ENCODE measurements at regions not wholly inside any gene's neighbourhood (a gene's known extent, or its start where the extent isn't known, plus 50 kb on each side); places are given as distances from the start of the nearest gene placed in this dataset.

- Histone ChIP-seq H3K27ac (no peak overlapping the region), H3K4me3 (no peak overlapping the region), H3K27me3 (peaks cover 0 to 32% (median 7%) of the 10 kb centered on the region in 7 donors), H3K4me1 (no peaks in the 10 kb centered on the region), H3K9me3 (no peaks in the 10 kb centered on the region), H3K36me3 (no peaks in the 10 kb centered on the region)
- intact Hi-C loops (cut with DNase I) = no loop called here
- DNase-seq (no peak), ATAC-seq (no peak)
- 88 to 89% methylated on average over 2 of the region's 2 CpGs for WGBS, 2 donors
- no peak for TF ChIP-seq CTCF (IDR thresholded peaks at IDR 0.05)
Measured at GRCh38 chr17:73694491-73694890, 50.2 kb upstream of the SDK2 start.

- H3K27me3 ChIP-seq = peaks cover 0 to 30% (median 7%) of the 10 kb centered on the region in 7 donors
- H3K4me1 ChIP-seq = no peaks in the 10 kb centered on the region
- no peak overlapping the region for H3K27ac ChIP-seq
- no peak overlapping the region for H3K4me3 ChIP-seq
- no peaks in the 10 kb centered on the region for H3K36me3 ChIP-seq
- intact Hi-C loops (cut with DNase I) = no loop called here
- no peak for DNase-seq
- no peak for ATAC-seq
- no peak for TF ChIP-seq CTCF (IDR thresholded peaks at IDR 0.05)
- no peaks in the 10 kb centered on the region for H3K9me3 ChIP-seq
- 59 to 62% methylated on average over 2 of the region's 2 CpGs for WGBS, 2 donors
Measured at GRCh38 chr17:73695035-73695738, 50.9 kb upstream of the SDK2 start.

- intact Hi-C loops (cut with DNase I) = no loop called here
- peaks cover 0 to 19% (median 4%) of the 10 kb centered on the region in 7 donors for H3K27me3 ChIP-seq
- ATAC-seq (no peak), DNase-seq (no peak)
- H3K36me3 ChIP-seq = no peaks in the 10 kb centered on the region
- peaks cover 0 to 4% (median 0%) of the 10 kb centered on the region in 11 donors for H3K9me3 ChIP-seq
- no peak overlapping the region for H3K4me3 ChIP-seq
- 89 to 91% methylated on average over 3 of the region's 3 CpGs for WGBS, 2 donors
- no peak for TF ChIP-seq CTCF (IDR thresholded peaks at IDR 0.05)
- H3K27ac ChIP-seq = no peak overlapping the region
- H3K4me1 ChIP-seq = no peaks in the 10 kb centered on the region
Measured at GRCh38 chr17:73696251-73696650, 52.0 kb upstream of the SDK2 start.

- DNase-seq = no peak
- no peaks in the 10 kb centered on the region for H3K4me1 ChIP-seq
- intact Hi-C loops (cut with DNase I) = no loop called here
- ATAC-seq = no peak
- no peak overlapping the region for H3K27ac ChIP-seq
- no peak overlapping the region for H3K4me3 ChIP-seq
- TF ChIP-seq CTCF (IDR thresholded peaks at IDR 0.05) = no peak
- H3K27me3 ChIP-seq = peaks cover 0 to 17% (median 4%) of the 10 kb centered on the region in 7 donors
- 49 to 54% methylated on average over 5 of the region's 5 CpGs for WGBS, 2 donors
- no peaks in the 10 kb centered on the region for H3K36me3 ChIP-seq
- H3K9me3 ChIP-seq = peaks cover 0 to 6% (median 0%) of the 10 kb centered on the region in 11 donors
Measured at GRCh38 chr17:73697872-73698271, 53.6 kb upstream of the SDK2 start.
